Tibial artery (tissue), 4 donors: ENCODE measurements at regions not wholly inside any gene's neighbourhood (a gene's known extent, or its start where the extent isn't known, plus 50 kb on each side); places are given as distances from the start of the nearest gene placed in this dataset.

Experiments used
- DNase-seq, 2 donors: peaks; one replicate each; pipeline ENCODE4 v3.0.0-alpha.2; 2019
- H3K27ac ChIP-seq, 2 donors: fragments of 200-600 bp; sonication (generic) in 1 of 2; 1 replicate in 1 of 2; 2 replicates in 1 of 2; pipeline ENCODE4 v1.5.1; 2018 to 2019; ENCODE audit warnings: mild to moderate bottlenecking in 1 of 2
- H3K27me3 ChIP-seq, 2 donors: fragments of 200-600 bp; sonication (generic) in 1 of 2; one replicate each; pipeline versions ENCODE4 v1.5.1 to v1.6.0; 2016 to 2019
- H3K36me3 ChIP-seq, 3 donors: fragments of 200-600 bp; sonication (generic) in 2 of 3; one replicate each; pipeline ENCODE4 v1.5.1; 2016 to 2019; ENCODE audit warnings: mild to moderate bottlenecking in 2 of 3
- H3K4me1 ChIP-seq, 4 donors: fragments of 200-600 bp; sonication (generic) in 2 of 4; 1 replicate in 3 of 4; 2 replicates in 1 of 4; pipeline ENCODE4 v1.5.1; 2016 to 2019
- H3K4me3 ChIP-seq, 2 donors: fragments of 200-600 bp; sonication (generic) in 1 of 2; 1 replicate in 1 of 2; 2 replicates in 1 of 2; pipeline ENCODE4 v1.5.1; 2018 to 2019; ENCODE audit warnings: mild to moderate bottlenecking in 2 of 2
- H3K9me3 ChIP-seq, 3 donors: fragments of 200-600 bp; sonication (generic) in 1 of 3; one replicate each; pipeline ENCODE4 v1.5.1; 2016 to 2019
- CTCF ChIP-seq, 2 experiments: fragments of 200-600 bp in 1 of 2; fragments of 450-650 bp in 1 of 2; IDR thresholded peaks; one replicate each; pipeline ENCODE4 v1.5.1; 2017 to 2019; ENCODE audit warnings: antibody characterized with exemption in 2 of 2, mild to moderate bottlenecking in 1 of 2, moderate library complexity in 1 of 2
- intact Hi-C: fragments of 100-400 bp; cut with DNase I; formaldehyde crosslinking; loops from one replicate; pipeline ENCODE4 v1.15.0; 2023; ENCODE audit warnings: low total_unique reads

GRCh38 chr2:76298041-76298440 lies 587.3 kb upstream of the GCFC2 start:
- no peaks in the 10 kb centered on the region for H3K27me3 ChIP-seq
- no peak for DNase-seq
- intact Hi-C loops, result no loop called here
- no peak overlapping the region for H3K27ac ChIP-seq
- no peak for TF ChIP-seq CTCF (IDR thresholded peaks at IDR 0.05)
- no peaks in the 10 kb centered on the region for H3K9me3 ChIP-seq
- no peaks in the 10 kb centered on the region for H3K4me1 ChIP-seq
- H3K36me3 ChIP-seq, result no peaks in the 10 kb centered on the region
- H3K4me3 ChIP-seq, result no peak overlapping the region

DNA sequence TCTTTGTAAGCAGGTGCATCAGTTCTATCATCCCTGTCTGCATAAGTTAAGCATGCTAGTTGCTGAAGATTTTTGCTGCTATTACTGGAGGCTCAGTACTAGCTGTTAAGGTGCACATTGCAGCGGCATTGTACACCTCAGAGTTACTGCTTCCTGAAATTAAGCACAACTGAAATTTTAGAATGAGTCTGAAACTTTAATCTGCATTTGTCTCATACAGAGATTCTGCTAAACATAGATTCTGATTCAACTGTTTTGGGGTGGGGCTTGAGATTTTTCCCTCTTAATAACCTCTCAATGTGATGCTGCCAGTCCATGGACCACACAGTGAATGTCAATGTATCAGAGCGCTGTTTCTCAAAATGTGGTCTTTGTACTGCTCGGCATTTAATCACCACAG lies 585.7 kb upstream of the GCFC2 start:
- TF ChIP-seq CTCF (IDR thresholded peaks at IDR 0.05), result no peak
- Histone ChIP-seq H3K4me1 (no peaks in the 10 kb centered on the region), H3K4me3 (no peak overlapping the region), H3K27me3 (no peaks in the 10 kb centered on the region), H3K9me3 (no peaks in the 10 kb centered on the region), H3K27ac (no peak overlapping the region), H3K36me3 (no peaks in the 10 kb centered on the region)
- no peak for DNase-seq
- intact Hi-C loops, result no loop called here

GRCh38 chr2:76295762-76296161 lies 585.0 kb upstream of the GCFC2 start:
- intact Hi-C loops, result no loop called here
- Histone ChIP-seq H3K4me3 (no peak overlapping the region), H3K36me3 (no peaks in the 10 kb centered on the region), H3K27me3 (no peaks in the 10 kb centered on the region), H3K27ac (no peak overlapping the region), H3K4me1 (no peaks in the 10 kb centered on the region), H3K9me3 (no peaks in the 10 kb centered on the region)
- no peak for TF ChIP-seq CTCF (IDR thresholded peaks at IDR 0.05)
- no peak for DNase-seq

GRCh38 chr2:76288598-76288997 lies 577.9 kb upstream of the GCFC2 start:
- TF ChIP-seq CTCF (IDR thresholded peaks at IDR 0.05), result no peak
- no peaks in the 10 kb centered on the region for H3K36me3 ChIP-seq
- H3K27ac ChIP-seq, result no peak overlapping the region
- no peak overlapping the region for H3K4me3 ChIP-seq
- H3K27me3 ChIP-seq, result no peaks in the 10 kb centered on the region
- H3K4me1 ChIP-seq, result no peaks in the 10 kb centered on the region
- no peak for DNase-seq
- H3K9me3 ChIP-seq, result no peaks in the 10 kb centered on the region
- intact Hi-C loops, result no loop called here

DNA sequence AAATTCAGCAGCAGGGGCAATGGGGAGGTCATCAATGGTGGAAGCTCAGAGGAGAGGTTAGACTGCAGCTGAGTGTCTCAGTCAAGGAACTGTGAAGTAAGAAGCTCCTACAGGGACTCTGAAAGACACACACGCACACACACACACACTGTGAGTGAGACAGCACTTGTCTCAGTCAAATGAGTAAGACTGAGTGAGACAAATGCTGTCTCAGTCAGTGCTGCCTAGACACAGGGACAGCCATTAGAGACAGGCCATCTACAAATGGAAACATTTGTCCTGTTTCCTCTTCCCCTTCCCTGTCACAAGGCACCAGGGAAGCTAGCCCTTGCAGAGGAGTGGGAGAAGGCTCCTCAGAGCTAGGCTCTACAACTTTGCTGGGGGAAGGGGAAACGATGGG lies 577.4 kb upstream of the GCFC2 start:
- Histone ChIP-seq H3K27me3 (no peaks in the 10 kb centered on the region), H3K36me3 (no peaks in the 10 kb centered on the region), H3K4me1 (no peaks in the 10 kb centered on the region), H3K4me3 (no peak overlapping the region), H3K9me3 (no peaks in the 10 kb centered on the region), H3K27ac (no peak overlapping the region)
- intact Hi-C loops, result no loop called here
- no peak for DNase-seq
- TF ChIP-seq CTCF (IDR thresholded peaks at IDR 0.05), result no peak

DNA sequence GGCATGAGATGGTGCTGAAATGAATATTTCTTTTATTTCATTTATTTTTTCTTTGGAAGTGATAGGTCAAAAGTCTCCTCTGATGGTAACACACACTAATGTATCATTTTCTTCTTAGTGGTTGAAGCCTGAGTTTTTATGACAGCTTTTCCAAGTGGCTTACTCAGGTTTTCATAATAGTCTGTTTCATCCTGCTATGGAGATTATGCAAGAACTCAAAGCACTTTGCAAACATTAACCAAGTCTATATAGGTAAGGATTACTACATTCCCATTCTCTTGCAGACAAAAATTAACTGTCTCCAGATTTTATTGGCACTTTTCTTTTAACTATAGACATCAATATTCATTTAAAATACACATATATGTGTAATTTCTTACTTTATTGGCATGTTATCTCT lies 572.6 kb upstream of the GCFC2 start:
- Histone ChIP-seq H3K27ac (no peak overlapping the region), H3K4me1 (no peaks in the 10 kb centered on the region), H3K9me3 (no peaks in the 10 kb centered on the region), H3K27me3 (no peaks in the 10 kb centered on the region), H3K36me3 (no peaks in the 10 kb centered on the region), H3K4me3 (no peak overlapping the region)
- intact Hi-C loops, result no loop called here
- TF ChIP-seq CTCF (IDR thresholded peaks at IDR 0.05), result no peak
- DNase-seq, result no peak
